Neuronal stem cell (in vitro differentiated cells): ENCODE measurements at regions not wholly inside any gene's neighbourhood (a gene's known extent, or its start where the extent isn't known, plus 50 kb on each side); places are given as distances from the start of the nearest gene placed in this dataset.

Experiments
- DNase-seq: peaks from one replicate; pipeline ENCODE4 v3.0.0-alpha.2; 2013; ENCODE audit warnings: low spot score
- H2AFZ ChIP-seq: one replicate; pipeline ENCODE4 v1.6.1; 2013; ENCODE audit warnings: mild to moderate bottlenecking, low read length, inconsistent platforms
- H2AK5ac ChIP-seq: 2 replicates; pipeline ENCODE4 v1.6.1; 2013; ENCODE audit warnings: low read depth, mild to moderate bottlenecking, inconsistent platforms, low read length, moderate library complexity, mixed read lengths
- H2BK120ac ChIP-seq: 2 replicates; pipeline ENCODE4 v1.6.1; 2013; ENCODE audit warnings: low read depth, mild to moderate bottlenecking, inconsistent platforms, low read length, moderate library complexity, mixed read lengths
- H2BK12ac ChIP-seq: one replicate; pipeline ENCODE4 v1.6.1; 2013; ENCODE audit warnings: low read length, inconsistent platforms
- H2BK15ac ChIP-seq: 2 replicates; pipeline ENCODE4 v1.6.1; 2013; ENCODE audit warnings: mild to moderate bottlenecking, low read length, inconsistent platforms, mixed read lengths
- H2BK5ac ChIP-seq: one replicate; pipeline ENCODE4 v1.6.1; 2013; ENCODE audit warnings: inconsistent platforms, mild to moderate bottlenecking, low read length, moderate library complexity
- H3K14ac ChIP-seq: one replicate; pipeline ENCODE4 v1.6.1; 2013; ENCODE audit warnings: low read length, inconsistent platforms
- H3K18ac ChIP-seq: 2 replicates; pipeline ENCODE4 v1.6.1; 2013; ENCODE audit warnings: low read length, inconsistent platforms
- H3K23ac ChIP-seq: 2 replicates; pipeline ENCODE4 v1.6.1; 2013; ENCODE audit warnings: low read depth, mild to moderate bottlenecking, mixed read lengths, low read length, inconsistent platforms; ENCODE audit not compliant: poor library complexity
- H3K27ac ChIP-seq: replicated peaks from 3 replicates; pipeline ENCODE4 v1.5.1; 2013; ENCODE audit warnings: low read length, inconsistent platforms
- H3K27me3 ChIP-seq, 3 experiments: 2 replicates each; pipeline ENCODE4 v1.6.1; 2013; ENCODE audit warnings: low read length in 3 of 3, mild to moderate bottlenecking in 2 of 3, inconsistent platforms in 1 of 3, low read depth in 1 of 3, mixed read lengths in 1 of 3, moderate library complexity in 1 of 3; ENCODE audit not compliant: control insufficient read depth in 3 of 3, insufficient read depth in 3 of 3
- H3K36me3 ChIP-seq, 2 donors: replicated peaks in 1 of 2; 2 replicates each; pipeline ENCODE4 v1.6.1; 2013; ENCODE audit warnings: low read length in 2 of 2; ENCODE audit not compliant: control insufficient read depth in 2 of 2, insufficient read depth in 2 of 2
- H3K4ac ChIP-seq: 2 replicates; pipeline ENCODE4 v1.6.1; 2013; ENCODE audit warnings: inconsistent platforms, mild to moderate bottlenecking, low read length, moderate library complexity
- H3K4me1 ChIP-seq, 2 donors: 1 replicate in 1 of 2; 2 replicates in 1 of 2; pipeline ENCODE4 v1.6.1; 2013; ENCODE audit warnings: low read length in 2 of 2, low read depth in 1 of 2; ENCODE audit not compliant: control insufficient read depth in 2 of 2, insufficient read depth in 1 of 2
- H3K4me2 ChIP-seq: one replicate; pipeline ENCODE4 v1.6.1; 2013; ENCODE audit warnings: mild to moderate bottlenecking, low read length, inconsistent platforms; ENCODE audit not compliant: insufficient read depth, poor library complexity, severe bottlenecking
- H3K4me3 ChIP-seq, 2 donors: 2 replicates each; pipeline ENCODE4 v1.5.1; 2013; ENCODE audit warnings: low read length in 2 of 2, mild to moderate bottlenecking in 2 of 2, inconsistent platforms in 1 of 2, moderate library complexity in 1 of 2
- H3K79me1 ChIP-seq: one replicate; pipeline ENCODE4 v1.6.1; 2013; ENCODE audit warnings: low read depth, mild to moderate bottlenecking, inconsistent platforms, low read length, moderate library complexity
- H3K9ac ChIP-seq: one replicate; pipeline ENCODE4 v1.6.1; 2013; ENCODE audit warnings: mild to moderate bottlenecking, low read depth, low read length, inconsistent platforms; ENCODE audit not compliant: poor library complexity
- H3K9me3 ChIP-seq, 2 donors: replicated peaks in 1 of 2; 2 replicates each; pipeline versions ENCODE3 to v1.6.1; 2013; ENCODE audit warnings: low read length in 2 of 2, mild to moderate bottlenecking in 2 of 2, inconsistent platforms in 1 of 2, low read depth in 1 of 2, mixed read lengths in 1 of 2, moderate library complexity in 1 of 2; ENCODE audit not compliant: control insufficient read depth in 2 of 2, insufficient read depth in 1 of 2
- H4K8ac ChIP-seq: one replicate; pipeline ENCODE4 v1.6.1; 2013; ENCODE audit warnings: low read depth, mild to moderate bottlenecking, inconsistent platforms, low read length, moderate library complexity
- H4K91ac ChIP-seq: one replicate; pipeline ENCODE4 v1.6.1; 2013; ENCODE audit warnings: low read length, low read depth, mild to moderate bottlenecking, inconsistent platforms; ENCODE audit not compliant: poor library complexity
- whole genome bisulfite sequencing, 2 donors: extraction: QIAGEN DNeasy Blood & Tissue Kit; methylation state at CpG; one replicate each; pipeline ENCODE4 v1.1.7; 2013; ENCODE audit warnings: missing lambda C conversion rate in 2 of 2, mixed read lengths in 1 of 2; ENCODE audit not compliant: insufficient read length in 2 of 2, insufficient replicate concordance in 1 of 2; ENCODE audit errors: extremely low coverage in 2 of 2; 5-methylcytosine and 5-hydroxymethylcytosine counted together

DNA sequence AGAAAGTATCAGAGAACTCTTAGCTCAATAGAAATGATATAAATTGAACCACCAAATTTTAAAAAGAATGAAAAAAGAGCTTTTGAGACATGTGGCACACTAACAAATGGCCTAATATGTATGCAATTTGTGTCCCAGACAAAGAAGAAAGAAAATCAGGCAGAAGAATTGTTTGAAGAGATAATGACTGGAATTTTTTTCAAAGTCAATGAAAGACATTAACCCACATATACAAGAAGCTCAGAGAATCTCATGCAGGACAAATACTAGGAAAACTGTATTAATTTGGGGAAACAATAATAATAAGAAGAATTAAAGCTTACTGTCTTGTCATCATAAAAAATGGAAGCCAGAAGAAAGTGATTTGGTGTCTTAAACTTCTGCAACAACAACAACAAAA, 304.1 kb upstream of the RND3 start:
- no peak overlapping the region for H3K4ac ChIP-seq
- no peaks in the 10 kb centered on the region for H3K79me1 ChIP-seq
- no peak overlapping the region for H2BK15ac ChIP-seq
- no peak overlapping the region for H3K27ac ChIP-seq
- H3K36me3 ChIP-seq, result no peaks in the 10 kb centered on the region
- no peak overlapping the region for H4K8ac ChIP-seq
- no peak overlapping the region for H2AFZ ChIP-seq
- H2AK5ac ChIP-seq, result no peak overlapping the region
- no peak overlapping the region for H2BK12ac ChIP-seq
- no peak overlapping the region for H3K4me2 ChIP-seq
- no peak overlapping the region for H3K18ac ChIP-seq
- no peak overlapping the region for H3K23ac ChIP-seq
- no peaks in the 10 kb centered on the region for H3K27me3 ChIP-seq
- H2BK120ac ChIP-seq, result no peak overlapping the region
- no peak overlapping the region for H3K4me3 ChIP-seq
- H3K14ac ChIP-seq, result no peak overlapping the region
- H2BK5ac ChIP-seq, result no peak overlapping the region
- peaks cover 3 to 7% of the 10 kb centered on the region in 2 donors for H3K9me3 ChIP-seq
- H3K9ac ChIP-seq, result no peak overlapping the region
- no peak overlapping the region for H4K91ac ChIP-seq
- DNase-seq, result no peak
- no peaks in the 10 kb centered on the region for H3K4me1 ChIP-seq

DNA sequence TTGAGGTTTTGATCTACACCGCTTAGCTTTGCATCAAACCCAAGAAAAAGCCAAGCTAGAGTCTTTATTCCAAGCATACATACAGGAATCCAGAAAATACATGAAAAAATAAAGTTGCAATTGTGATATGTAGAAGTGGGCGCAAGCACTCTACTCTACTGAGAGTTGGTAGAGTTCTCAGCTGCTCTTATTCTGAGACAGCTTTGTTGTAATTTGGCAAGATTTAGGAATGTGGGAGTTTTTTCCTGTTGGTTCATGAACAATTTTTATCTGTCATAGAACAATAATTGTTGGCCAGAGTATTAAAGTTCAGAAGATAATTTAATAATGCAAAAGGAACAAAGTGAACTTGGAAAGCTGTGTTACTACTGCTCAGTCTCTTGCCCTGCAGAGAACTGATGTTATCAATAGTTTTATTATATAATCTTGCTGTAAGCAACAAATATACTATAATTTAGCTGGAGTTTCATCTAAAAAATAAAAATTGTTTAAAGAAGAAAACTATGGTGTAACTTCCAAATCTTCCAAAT, 302.0 kb upstream of the RND3 start:
- Histone ChIP-seq H2BK15ac (no peak overlapping the region), H2AFZ (no peak overlapping the region), H2AK5ac (no peak overlapping the region), H2BK12ac (no peak overlapping the region), H3K79me1 (no peaks in the 10 kb centered on the region), H3K18ac (no peak overlapping the region), H4K8ac (no peak overlapping the region), H3K4me3 (no peak overlapping the region), H2BK120ac (no peak overlapping the region), H3K4me2 (no peak overlapping the region), H3K27me3 (no peaks in the 10 kb centered on the region), H3K14ac (no peak overlapping the region), H3K9ac (no peak overlapping the region), H4K91ac (no peak overlapping the region), H2BK5ac (no peak overlapping the region), H3K23ac (no peak overlapping the region), H3K9me3 (peaks cover 3 to 7% of the 10 kb centered on the region in 2 donors), H3K4ac (no peak overlapping the region), H3K4me1 (no peaks in the 10 kb centered on the region), H3K36me3 (no peaks in the 10 kb centered on the region), H3K27ac (no peak overlapping the region)
- DNase-seq, result no peak
- no CpG with 5 or more reads among the region's 2 CpGs for WGBS, 2 donors

DNA sequence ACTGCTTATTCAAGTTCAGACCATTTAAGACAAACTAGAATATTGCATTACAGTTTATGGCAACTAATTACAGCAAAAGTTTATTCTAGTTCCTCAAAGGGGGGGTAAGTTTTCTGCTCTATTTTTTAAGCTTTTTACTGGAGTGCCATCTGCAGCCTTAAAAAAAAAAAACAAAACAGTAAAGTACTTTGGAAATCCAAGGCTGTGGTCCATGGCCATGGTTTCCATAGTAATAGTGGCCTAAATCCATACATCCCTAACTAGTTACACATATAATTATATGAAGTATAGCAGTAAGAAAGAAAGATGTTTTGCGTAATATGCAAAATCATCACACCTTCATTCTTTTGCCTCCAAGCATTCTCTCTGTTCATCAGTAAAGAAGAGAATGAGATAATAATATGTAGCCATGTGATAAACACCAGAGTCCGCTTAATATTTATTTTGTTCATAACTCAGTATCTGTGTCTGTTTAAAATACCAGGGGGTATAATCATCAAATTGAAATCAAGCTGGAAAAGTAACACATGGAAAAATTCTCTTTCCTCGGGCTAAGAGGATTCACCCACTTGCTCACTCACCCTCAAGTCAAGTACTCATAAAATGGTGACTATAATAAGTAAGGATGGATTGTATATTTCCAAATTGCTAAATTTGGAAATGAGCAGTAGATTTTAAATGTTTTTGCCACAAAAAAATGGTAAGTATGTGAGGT, 301.1 kb upstream of the RND3 start:
- no CpG with 5 or more reads among the region's 3 CpGs for WGBS, 2 donors
- no peak overlapping the region for H2BK15ac ChIP-seq
- H2BK5ac ChIP-seq, result no peak overlapping the region
- H3K4me1 ChIP-seq, result no peaks in the 10 kb centered on the region
- H3K23ac ChIP-seq, result no peak overlapping the region
- H3K18ac ChIP-seq, result no peak overlapping the region
- H4K8ac ChIP-seq, result no peak overlapping the region
- H3K36me3 ChIP-seq, result no peaks in the 10 kb centered on the region
- H2BK12ac ChIP-seq, result no peak overlapping the region
- H3K9me3 ChIP-seq, result peaks cover 3 to 7% of the 10 kb centered on the region in 2 donors
- no peak overlapping the region for H2BK120ac ChIP-seq
- H2AK5ac ChIP-seq, result no peak overlapping the region
- no peaks in the 10 kb centered on the region for H3K27me3 ChIP-seq
- no peak overlapping the region for H3K9ac ChIP-seq
- no peak for DNase-seq
- H2AFZ ChIP-seq, result no peak overlapping the region
- no peak overlapping the region for H3K4me3 ChIP-seq
- H3K4me2 ChIP-seq, result no peak overlapping the region
- H3K27ac ChIP-seq, result no peak overlapping the region
- H3K4ac ChIP-seq, result no peak overlapping the region
- H4K91ac ChIP-seq, result no peak overlapping the region
- no peak overlapping the region for H3K14ac ChIP-seq
- H3K79me1 ChIP-seq, result no peaks in the 10 kb centered on the region

DNA sequence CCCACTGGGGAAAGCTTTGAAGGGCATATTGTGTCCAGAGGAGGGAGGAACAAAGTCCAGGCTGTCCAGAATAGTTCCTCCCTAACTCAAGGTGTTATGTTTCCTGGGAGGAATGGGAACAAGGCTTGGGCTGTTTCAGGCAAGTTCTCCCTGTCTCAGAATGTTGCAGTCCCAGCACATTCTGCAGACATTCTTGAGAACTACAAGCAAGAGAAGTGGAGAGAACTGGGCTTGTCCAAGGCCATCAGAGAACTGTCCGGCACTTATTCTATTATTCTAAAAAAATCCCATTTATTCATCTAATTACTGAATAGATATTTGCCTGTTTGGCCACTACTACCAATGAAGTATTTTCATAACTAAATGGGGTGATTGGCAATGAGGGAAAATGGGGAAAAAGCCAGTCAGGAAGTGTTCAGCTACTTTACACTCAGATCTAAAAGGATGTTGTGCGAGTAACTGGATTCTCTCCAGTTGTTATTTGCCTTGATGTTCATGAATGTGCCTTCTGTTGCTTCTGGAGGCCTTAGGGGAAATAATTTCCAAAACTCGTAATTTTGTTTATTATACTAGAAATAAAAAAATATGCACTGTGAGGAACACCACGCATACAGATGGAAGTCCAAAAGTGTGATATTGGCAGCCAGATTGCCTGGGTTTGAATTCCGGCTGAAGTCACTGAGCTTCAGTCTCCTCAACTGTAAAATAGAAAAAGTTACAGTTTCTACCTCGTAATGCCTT, 300.1 kb upstream of the RND3 start:
- DNase-seq, result no peak
- H3K79me1 ChIP-seq, result no peaks in the 10 kb centered on the region

More for the DNA sequence above, 300.1 kb upstream of the RND3 start:
- H3K36me3 ChIP-seq, result no peaks in the 10 kb centered on the region
- no peaks in the 10 kb centered on the region for H3K4me1 ChIP-seq
- no peak overlapping the region for H3K27ac ChIP-seq
- no peak overlapping the region for H2BK12ac ChIP-seq
- H3K14ac ChIP-seq, result no peak overlapping the region
- H2BK120ac ChIP-seq, result no peak overlapping the region
- no peak overlapping the region for H3K23ac ChIP-seq
- H2AFZ ChIP-seq, result no peak overlapping the region
- no peak overlapping the region for H3K4me2 ChIP-seq
- no CpG with 5 or more reads among the region's 6 CpGs for WGBS, 2 donors
- no peaks in the 10 kb centered on the region for H3K27me3 ChIP-seq
- no peak overlapping the region for H4K91ac ChIP-seq
- H3K9ac ChIP-seq, result no peak overlapping the region
- H3K18ac ChIP-seq, result no peak overlapping the region
- H2BK5ac ChIP-seq, result no peak overlapping the region
- no peak overlapping the region for H3K4ac ChIP-seq
- no peak overlapping the region for H3K4me3 ChIP-seq
- no peak overlapping the region for H2AK5ac ChIP-seq
- H3K9me3 ChIP-seq, result peaks cover 3% of the 10 kb centered on the region in 2 donors
- no peak overlapping the region for H4K8ac ChIP-seq
- H2BK15ac ChIP-seq, result no peak overlapping the region
